ENCODE measurements at regions not wholly inside any gene's neighbourhood (a gene's known extent, or its start where the extent isn't known, plus 50 kb on each side); places are given as distances from the start of the nearest gene placed in this dataset.

DNA sequence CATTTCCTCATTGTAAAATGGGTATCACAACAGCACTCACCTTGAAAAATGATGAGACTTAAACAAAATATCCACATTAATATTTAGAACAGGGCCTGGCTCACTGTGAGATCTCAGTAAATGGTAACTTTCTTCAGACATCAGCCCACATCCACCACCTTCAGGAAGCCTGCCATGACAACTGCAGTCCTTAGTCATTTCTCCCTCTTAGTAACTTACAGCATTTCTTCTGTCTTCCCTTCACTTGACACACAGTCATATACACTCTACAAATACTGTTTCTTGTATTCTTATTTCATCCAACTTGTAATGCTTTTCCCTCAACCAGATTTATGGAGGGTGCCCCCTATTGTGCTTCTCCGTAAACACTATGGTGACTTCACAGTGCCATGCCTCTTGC, 263.0 kb downstream of the ZNF516 start:
- TF ChIP-seq EZH2 (IDR thresholded peaks at IDR 0.05; ENCODE audit: low read depth, unreplicated experiment) (no peak), REST (IDR thresholded peaks at IDR 0.05; ENCODE audit: unreplicated experiment) (no peak), POLR2AphosphoS5 (IDR thresholded peaks at IDR 0.05; ENCODE audit: low read depth) (no peak), CTCF (conservative IDR thresholded peaks at IDR 0.05; ENCODE audit: low read depth in 2 of 2) (no peak), CREB1 (CRISPR knock-in tag; IDR thresholded peaks at IDR 0.05; ENCODE audit: low read depth) (no peak), EZH2phosphoT487 (IDR thresholded peaks at IDR 0.05; ENCODE audit: unreplicated experiment) (no peak)

Measured in GM23338 (cell line).